ENCODE measurements at regions not wholly inside any gene's neighbourhood (a gene's known extent, or its start where the extent isn't known, plus 50 kb on each side); places are given as distances from the start of the nearest gene placed in this dataset.

GRCh38 chr6:74879234-74879633 is 326.6 kb downstream of the COL12A1 start:
- no peaks in the 10 kb centered on the region for H3K9me3 ChIP-seq (ENCODE audit: control insufficient read depth in 2 of 2, insufficient read depth in 1 of 2, low read length in 1 of 2)
- H3K36me3 ChIP-seq (ENCODE audit: control insufficient read depth in 2 of 2, insufficient read depth in 2 of 2, low read length in 1 of 2) = no peaks in the 10 kb centered on the region
- H3K4me1 ChIP-seq (ENCODE audit: control insufficient read depth in 2 of 2, insufficient read depth in 2 of 2, low read length in 2 of 2) = no peaks in the 10 kb centered on the region
- no peak overlapping the region for H3K4me3 ChIP-seq (ENCODE audit: low read length in 2 of 2)
- no peak overlapping the region for H3K27ac ChIP-seq (ENCODE audit: low read depth in 1 of 2, low read length in 1 of 2)
- WGBS = 95% methylated on average over 4 of the region's 4 CpGs
- no peak for DNase-seq (ENCODE audit: low read depth in 6 of 9, low spot score in 9 of 9)
- no peaks in the 10 kb centered on the region for H3K27me3 ChIP-seq (ENCODE audit: control insufficient read depth in 2 of 2, insufficient read depth in 1 of 2, low read length in 1 of 2)

GRCh38 chr6:74875193-74875592 is 330.7 kb downstream of the COL12A1 start:
- no peak for DNase-seq (ENCODE audit: low read depth in 6 of 9, low spot score in 9 of 9)
- WGBS = 97% methylated on average over 2 of the region's 2 CpGs

GRCh38 chr6:74872754-74873476 is 332.9 kb downstream of the COL12A1 start:
- Histone ChIP-seq H3K27ac (ENCODE audit: low read depth in 1 of 2, low read length in 1 of 2) (no peak overlapping the region), H3K9me3 (ENCODE audit: control insufficient read depth in 2 of 2, insufficient read depth in 1 of 2, low read length in 1 of 2) (no peaks in the 10 kb centered on the region), H3K4me3 (ENCODE audit: low read length in 2 of 2) (no peak overlapping the region), H3K36me3 (ENCODE audit: control insufficient read depth in 2 of 2, insufficient read depth in 2 of 2, low read length in 1 of 2) (no peaks in the 10 kb centered on the region), H3K4me1 (ENCODE audit: control insufficient read depth in 2 of 2, insufficient read depth in 2 of 2, low read length in 2 of 2) (no peaks in the 10 kb centered on the region), H3K27me3 (ENCODE audit: control insufficient read depth in 2 of 2, insufficient read depth in 1 of 2, low read length in 1 of 2) (no peaks in the 10 kb centered on the region)
- no peak for DNase-seq (ENCODE audit: low read depth in 6 of 9, low spot score in 9 of 9)

More at GRCh38 chr6:74875193-74875592, 330.7 kb downstream of the COL12A1 start:
- no peaks in the 10 kb centered on the region for H3K27me3 ChIP-seq (ENCODE audit: control insufficient read depth in 2 of 2, insufficient read depth in 1 of 2, low read length in 1 of 2)
- no peaks in the 10 kb centered on the region for H3K9me3 ChIP-seq (ENCODE audit: control insufficient read depth in 2 of 2, insufficient read depth in 1 of 2, low read length in 1 of 2)
- H3K4me3 ChIP-seq (ENCODE audit: low read length in 2 of 2) = no peak overlapping the region
- H3K36me3 ChIP-seq (ENCODE audit: control insufficient read depth in 2 of 2, insufficient read depth in 2 of 2, low read length in 1 of 2) = no peaks in the 10 kb centered on the region
- no peak overlapping the region for H3K27ac ChIP-seq (ENCODE audit: low read depth in 1 of 2, low read length in 1 of 2)
- no peaks in the 10 kb centered on the region for H3K4me1 ChIP-seq (ENCODE audit: control insufficient read depth in 2 of 2, insufficient read depth in 2 of 2, low read length in 2 of 2)

- Histone ChIP-seq H3K27me3 (ENCODE audit: control insufficient read depth in 2 of 2, insufficient read depth in 1 of 2, low read length in 1 of 2) (no peaks in the 10 kb centered on the region), H3K36me3 (ENCODE audit: control insufficient read depth in 2 of 2, insufficient read depth in 2 of 2, low read length in 1 of 2) (no peaks in the 10 kb centered on the region), H3K27ac (ENCODE audit: low read depth in 1 of 2, low read length in 1 of 2) (no peak overlapping the region), H3K4me1 (ENCODE audit: control insufficient read depth in 2 of 2, insufficient read depth in 2 of 2, low read length in 2 of 2) (no peaks in the 10 kb centered on the region), H3K9me3 (ENCODE audit: control insufficient read depth in 2 of 2, insufficient read depth in 1 of 2, low read length in 1 of 2) (no peaks in the 10 kb centered on the region), H3K4me3 (ENCODE audit: low read length in 2 of 2) (no peak overlapping the region)
- DNase-seq (ENCODE audit: low read depth in 6 of 9, low spot score in 9 of 9) = no peak
- WGBS = 93% methylated on average over 1 of the region's 1 CpG
These were observed 334.1 kb downstream of the COL12A1 start for GRCh38 chr6:74871757-74872156.

GRCh38 chr6:74870403-74870802 is 335.4 kb downstream of the COL12A1 start:
- H3K4me3 ChIP-seq (ENCODE audit: low read length in 2 of 2) = no peak overlapping the region
- no peaks in the 10 kb centered on the region for H3K9me3 ChIP-seq (ENCODE audit: control insufficient read depth in 2 of 2, insufficient read depth in 1 of 2, low read length in 1 of 2)
- no peak overlapping the region for H3K27ac ChIP-seq (ENCODE audit: low read depth in 1 of 2, low read length in 1 of 2)
- 68% methylated on average over 2 of the region's 2 CpGs for WGBS
- no peaks in the 10 kb centered on the region for H3K27me3 ChIP-seq (ENCODE audit: control insufficient read depth in 2 of 2, insufficient read depth in 1 of 2, low read length in 1 of 2)
- no peak for DNase-seq (ENCODE audit: low read depth in 6 of 9, low spot score in 9 of 9)
- H3K36me3 ChIP-seq (ENCODE audit: control insufficient read depth in 2 of 2, insufficient read depth in 2 of 2, low read length in 1 of 2) = no peaks in the 10 kb centered on the region
- H3K4me1 ChIP-seq (ENCODE audit: control insufficient read depth in 2 of 2, insufficient read depth in 2 of 2, low read length in 2 of 2) = no peaks in the 10 kb centered on the region

- no peaks in the 10 kb centered on the region for H3K4me1 ChIP-seq (ENCODE audit: control insufficient read depth in 2 of 2, insufficient read depth in 2 of 2, low read length in 2 of 2)
- no peak overlapping the region for H3K4me3 ChIP-seq (ENCODE audit: low read length in 2 of 2)
- WGBS = 94% methylated on average over 2 of the region's 2 CpGs
- no peaks in the 10 kb centered on the region for H3K9me3 ChIP-seq (ENCODE audit: control insufficient read depth in 2 of 2, insufficient read depth in 1 of 2, low read length in 1 of 2)
- H3K27ac ChIP-seq (ENCODE audit: low read depth in 1 of 2, low read length in 1 of 2) = no peak overlapping the region
- DNase-seq (ENCODE audit: low read depth in 6 of 9, low spot score in 9 of 9) = no peak
- no peaks in the 10 kb centered on the region for H3K27me3 ChIP-seq (ENCODE audit: control insufficient read depth in 2 of 2, insufficient read depth in 1 of 2, low read length in 1 of 2)
- H3K36me3 ChIP-seq (ENCODE audit: control insufficient read depth in 2 of 2, insufficient read depth in 2 of 2, low read length in 1 of 2) = no peaks in the 10 kb centered on the region
These were observed 338.6 kb downstream of the COL12A1 start for GRCh38 chr6:74867291-74867690.

GRCh38 chr6:74863968-74864367 is 341.9 kb downstream of the COL12A1 start:
- H3K27ac ChIP-seq (ENCODE audit: low read depth in 1 of 2, low read length in 1 of 2) = no peak overlapping the region
- no peaks in the 10 kb centered on the region for H3K4me1 ChIP-seq (ENCODE audit: control insufficient read depth in 2 of 2, insufficient read depth in 2 of 2, low read length in 2 of 2)
- H3K27me3 ChIP-seq (ENCODE audit: control insufficient read depth in 2 of 2, insufficient read depth in 1 of 2, low read length in 1 of 2) = no peaks in the 10 kb centered on the region
- H3K4me3 ChIP-seq (ENCODE audit: low read length in 2 of 2) = no peak overlapping the region
- H3K9me3 ChIP-seq (ENCODE audit: control insufficient read depth in 2 of 2, insufficient read depth in 1 of 2, low read length in 1 of 2) = no peaks in the 10 kb centered on the region
- WGBS = 90% methylated on average over 1 of the region's 1 CpG
- H3K36me3 ChIP-seq (ENCODE audit: control insufficient read depth in 2 of 2, insufficient read depth in 2 of 2, low read length in 1 of 2) = no peaks in the 10 kb centered on the region
- DNase-seq (ENCODE audit: low read depth in 6 of 9, low spot score in 9 of 9) = no peak

GRCh38 chr6:74860456-74860855 is 345.4 kb downstream of the COL12A1 start:
- Histone ChIP-seq H3K27ac (ENCODE audit: low read depth in 1 of 2, low read length in 1 of 2) (no peak overlapping the region), H3K36me3 (ENCODE audit: control insufficient read depth in 2 of 2, insufficient read depth in 2 of 2, low read length in 1 of 2) (no peaks in the 10 kb centered on the region), H3K4me1 (ENCODE audit: control insufficient read depth in 2 of 2, insufficient read depth in 2 of 2, low read length in 2 of 2) (no peaks in the 10 kb centered on the region), H3K4me3 (ENCODE audit: low read length in 2 of 2) (no peak overlapping the region), H3K9me3 (ENCODE audit: control insufficient read depth in 2 of 2, insufficient read depth in 1 of 2, low read length in 1 of 2) (no peaks in the 10 kb centered on the region), H3K27me3 (ENCODE audit: control insufficient read depth in 2 of 2, insufficient read depth in 1 of 2, low read length in 1 of 2) (no peaks in the 10 kb centered on the region)
- no peak for DNase-seq (ENCODE audit: low read depth in 6 of 9, low spot score in 9 of 9)

GRCh38 chr6:74857157-74857556 is 348.7 kb downstream of the COL12A1 start:
- H3K4me3 ChIP-seq (ENCODE audit: low read length in 2 of 2) = no peak overlapping the region
- 96% methylated on average over 3 of the region's 3 CpGs for WGBS
- H3K27me3 ChIP-seq (ENCODE audit: control insufficient read depth in 2 of 2, insufficient read depth in 1 of 2, low read length in 1 of 2) = no peaks in the 10 kb centered on the region
- no peak overlapping the region for H3K27ac ChIP-seq (ENCODE audit: low read depth in 1 of 2, low read length in 1 of 2)
- DNase-seq (ENCODE audit: low read depth in 6 of 9, low spot score in 9 of 9) = no peak
- H3K9me3 ChIP-seq (ENCODE audit: control insufficient read depth in 2 of 2, insufficient read depth in 1 of 2, low read length in 1 of 2) = no peaks in the 10 kb centered on the region
- no peaks in the 10 kb centered on the region for H3K4me1 ChIP-seq (ENCODE audit: control insufficient read depth in 2 of 2, insufficient read depth in 2 of 2, low read length in 2 of 2)
- H3K36me3 ChIP-seq (ENCODE audit: control insufficient read depth in 2 of 2, insufficient read depth in 2 of 2, low read length in 1 of 2) = no peaks in the 10 kb centered on the region

GRCh38 chr6:74853991-74854390 is 351.9 kb downstream of the COL12A1 start:
- no peak overlapping the region for H3K27ac ChIP-seq (ENCODE audit: low read depth in 1 of 2, low read length in 1 of 2)
- H3K4me1 ChIP-seq (ENCODE audit: control insufficient read depth in 2 of 2, insufficient read depth in 2 of 2, low read length in 2 of 2) = no peaks in the 10 kb centered on the region
- no peak for DNase-seq (ENCODE audit: low read depth in 6 of 9, low spot score in 9 of 9)
- H3K9me3 ChIP-seq (ENCODE audit: control insufficient read depth in 2 of 2, insufficient read depth in 1 of 2, low read length in 1 of 2) = no peaks in the 10 kb centered on the region
- H3K4me3 ChIP-seq (ENCODE audit: low read length in 2 of 2) = no peak overlapping the region
- no peaks in the 10 kb centered on the region for H3K27me3 ChIP-seq (ENCODE audit: control insufficient read depth in 2 of 2, insufficient read depth in 1 of 2, low read length in 1 of 2)
- H3K36me3 ChIP-seq (ENCODE audit: control insufficient read depth in 2 of 2, insufficient read depth in 2 of 2, low read length in 1 of 2) = no peaks in the 10 kb centered on the region

All from thymus (tissue), 11 donors.